B cell (primary cell): ENCODE measurements at regions not wholly inside any gene's neighbourhood (a gene's known extent, or its start where the extent isn't known, plus 50 kb on each side); places are given as distances from the start of the nearest gene placed in this dataset.

Experiments used
- EZH2 ChIP-seq: IDR thresholded peaks from 2 replicates; pipeline ENCODE4 v1.6.1; 2012; ENCODE audit warnings: borderline replicate concordance, low read depth, mild to moderate bottlenecking, moderate library complexity, low read length; ENCODE audit not compliant: insufficient read depth, poor library complexity, severe bottlenecking
- TF ChIP-seq, protein P1 (sequence below): fragments of 200-600 bp; IDR thresholded peaks from one replicate; pipeline ENCODE4 v1.8.0; 2022; ENCODE audit warnings: antibody characterized with exemption, mild to moderate bottlenecking

DNA sequence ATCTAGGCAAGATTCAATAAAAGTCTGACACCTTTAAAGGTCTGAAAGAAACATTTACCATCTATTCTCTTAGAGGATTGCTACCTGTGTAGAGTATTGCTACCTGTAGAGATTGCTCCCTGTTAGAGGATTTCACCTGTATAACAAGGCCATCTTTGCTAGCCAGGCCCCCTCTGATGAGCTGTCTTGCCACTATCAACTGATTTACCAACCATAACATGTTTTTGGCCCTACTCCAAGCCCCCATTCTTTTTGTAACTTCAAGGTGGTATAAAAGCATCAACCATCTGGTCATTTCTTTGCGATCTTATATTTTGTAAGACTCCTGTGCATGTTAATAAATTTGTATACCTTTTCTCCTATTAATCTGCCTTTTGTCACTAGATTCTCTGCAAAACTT lies 424.7 kb upstream of the CAMK1G start:
- TF ChIP-seq, protein P1, sequence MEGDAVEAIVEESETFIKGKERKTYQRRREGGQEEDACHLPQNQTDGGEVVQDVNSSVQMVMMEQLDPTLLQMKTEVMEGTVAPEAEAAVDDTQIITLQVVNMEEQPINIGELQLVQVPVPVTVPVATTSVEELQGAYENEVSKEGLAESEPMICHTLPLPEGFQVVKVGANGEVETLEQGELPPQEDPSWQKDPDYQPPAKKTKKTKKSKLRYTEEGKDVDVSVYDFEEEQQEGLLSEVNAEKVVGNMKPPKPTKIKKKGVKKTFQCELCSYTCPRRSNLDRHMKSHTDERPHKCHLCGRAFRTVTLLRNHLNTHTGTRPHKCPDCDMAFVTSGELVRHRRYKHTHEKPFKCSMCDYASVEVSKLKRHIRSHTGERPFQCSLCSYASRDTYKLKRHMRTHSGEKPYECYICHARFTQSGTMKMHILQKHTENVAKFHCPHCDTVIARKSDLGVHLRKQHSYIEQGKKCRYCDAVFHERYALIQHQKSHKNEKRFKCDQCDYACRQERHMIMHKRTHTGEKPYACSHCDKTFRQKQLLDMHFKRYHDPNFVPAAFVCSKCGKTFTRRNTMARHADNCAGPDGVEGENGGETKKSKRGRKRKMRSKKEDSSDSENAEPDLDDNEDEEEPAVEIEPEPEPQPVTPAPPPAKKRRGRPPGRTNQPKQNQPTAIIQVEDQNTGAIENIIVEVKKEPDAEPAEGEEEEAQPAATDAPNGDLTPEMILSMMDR: no peak
- TF ChIP-seq EZH2: no peak
